ENCODE measurements at regions not wholly inside any gene's neighbourhood (a gene's known extent, or its start where the extent isn't known, plus 50 kb on each side); places are given as distances from the start of the nearest gene placed in this dataset.

- no peaks in the 10 kb centered on the region for H3K36me3 ChIP-seq (ENCODE audit: control insufficient read depth in 2 of 2, insufficient read depth in 2 of 2, low read length in 1 of 2)
- H3K4me1 ChIP-seq (ENCODE audit: control insufficient read depth in 2 of 2, insufficient read depth in 2 of 2, low read length in 1 of 2): peaks cover 0 to 9% of the 10 kb centered on the region in 2 donors
- no peak overlapping the region for H3K4me3 ChIP-seq (ENCODE audit: low read depth in 1 of 2, low read length in 2 of 2)
- H3K27me3 ChIP-seq (ENCODE audit: control insufficient read depth in 1 of 2, insufficient read depth in 2 of 2, low read length in 2 of 2): no peaks in the 10 kb centered on the region
- H3K9me3 ChIP-seq (ENCODE audit: control insufficient read depth in 2 of 2, insufficient read depth in 1 of 2, low read depth in 1 of 2, low read length in 1 of 2): no peaks in the 10 kb centered on the region
- 89 to 91% methylated on average over 6 of the region's 6 CpGs for WGBS, 2 donors
- H3K27ac ChIP-seq (ENCODE audit: low read depth in 2 of 2, low read length in 1 of 2): no peak overlapping the region
Measured at GRCh38 chr10:43900571-43900970, 251.9 kb upstream of the ZNF32 start.

- H3K27me3 ChIP-seq (ENCODE audit: control insufficient read depth in 1 of 2, insufficient read depth in 2 of 2, low read length in 2 of 2): no peaks in the 10 kb centered on the region
- H3K4me1 ChIP-seq (ENCODE audit: control insufficient read depth in 2 of 2, insufficient read depth in 2 of 2, low read length in 1 of 2): peaks cover 0 to 9% of the 10 kb centered on the region in 2 donors
- H3K36me3 ChIP-seq (ENCODE audit: control insufficient read depth in 2 of 2, insufficient read depth in 2 of 2, low read length in 1 of 2): no peaks in the 10 kb centered on the region
- no peak overlapping the region for H3K4me3 ChIP-seq (ENCODE audit: low read depth in 1 of 2, low read length in 2 of 2)
- WGBS, 2 donors: 43 to 48% methylated on average over 7 of the region's 7 CpGs
- H3K27ac ChIP-seq (ENCODE audit: low read depth in 2 of 2, low read length in 1 of 2): no peak overlapping the region
- H3K9me3 ChIP-seq (ENCODE audit: control insufficient read depth in 2 of 2, insufficient read depth in 1 of 2, low read depth in 1 of 2, low read length in 1 of 2): no peaks in the 10 kb centered on the region
Measured at GRCh38 chr10:43899224-43899959, 250.7 kb upstream of the ZNF32 start.

GRCh38 chr10:43898592-43898991 is 249.9 kb upstream of the ZNF32 start:
- no peak overlapping the region for H3K27ac ChIP-seq (ENCODE audit: low read depth in 2 of 2, low read length in 1 of 2)
- WGBS, 2 donors: 76 to 93% methylated on average over 4 of the region's 4 CpGs
- no peaks in the 10 kb centered on the region for H3K9me3 ChIP-seq (ENCODE audit: control insufficient read depth in 2 of 2, insufficient read depth in 1 of 2, low read depth in 1 of 2, low read length in 1 of 2)
- no peaks in the 10 kb centered on the region for H3K27me3 ChIP-seq (ENCODE audit: control insufficient read depth in 1 of 2, insufficient read depth in 2 of 2, low read length in 2 of 2)
- no peak overlapping the region for H3K4me3 ChIP-seq (ENCODE audit: low read depth in 1 of 2, low read length in 2 of 2)
- H3K4me1 ChIP-seq (ENCODE audit: control insufficient read depth in 2 of 2, insufficient read depth in 2 of 2, low read length in 1 of 2): peaks cover 0 to 9% of the 10 kb centered on the region in 2 donors
- no peaks in the 10 kb centered on the region for H3K36me3 ChIP-seq (ENCODE audit: control insufficient read depth in 2 of 2, insufficient read depth in 2 of 2, low read length in 1 of 2)

- Histone ChIP-seq H3K4me1 (ENCODE audit: control insufficient read depth in 2 of 2, insufficient read depth in 2 of 2, low read length in 1 of 2) (peaks cover 0 to 9% of the 10 kb centered on the region in 2 donors), H3K27me3 (ENCODE audit: control insufficient read depth in 1 of 2, insufficient read depth in 2 of 2, low read length in 2 of 2) (no peaks in the 10 kb centered on the region), H3K36me3 (ENCODE audit: control insufficient read depth in 2 of 2, insufficient read depth in 2 of 2, low read length in 1 of 2) (no peaks in the 10 kb centered on the region), H3K4me3 (ENCODE audit: low read depth in 1 of 2, low read length in 2 of 2) (no peak overlapping the region), H3K9me3 (ENCODE audit: control insufficient read depth in 2 of 2, insufficient read depth in 1 of 2, low read depth in 1 of 2, low read length in 1 of 2) (no peaks in the 10 kb centered on the region), H3K27ac (ENCODE audit: low read depth in 2 of 2, low read length in 1 of 2) (no peak overlapping the region)
- WGBS, 2 donors: 85 to 88% methylated on average over 9 of the region's 9 CpGs
Measured at GRCh38 chr10:43897765-43898419, 249.2 kb upstream of the ZNF32 start.

GRCh38 chr10:43892062-43892770 is 243.5 kb upstream of the ZNF32 start:
- Histone ChIP-seq H3K9me3 (ENCODE audit: control insufficient read depth in 2 of 2, insufficient read depth in 1 of 2, low read depth in 1 of 2, low read length in 1 of 2) (no peaks in the 10 kb centered on the region), H3K36me3 (ENCODE audit: control insufficient read depth in 2 of 2, insufficient read depth in 2 of 2, low read length in 1 of 2) (no peaks in the 10 kb centered on the region), H3K27ac (ENCODE audit: low read depth in 2 of 2, low read length in 1 of 2) (no peak overlapping the region), H3K4me1 (ENCODE audit: control insufficient read depth in 2 of 2, insufficient read depth in 2 of 2, low read length in 1 of 2) (no peaks in the 10 kb centered on the region), H3K4me3 (ENCODE audit: low read depth in 1 of 2, low read length in 2 of 2) (no peak overlapping the region), H3K27me3 (ENCODE audit: control insufficient read depth in 1 of 2, insufficient read depth in 2 of 2, low read length in 2 of 2) (no peaks in the 10 kb centered on the region)
- WGBS, 2 donors: 83 to 84% methylated on average over 6 of the region's 6 CpGs

GRCh38 chr10:43891241-43891640 is 242.6 kb upstream of the ZNF32 start:
- Histone ChIP-seq H3K9me3 (ENCODE audit: control insufficient read depth in 2 of 2, insufficient read depth in 1 of 2, low read depth in 1 of 2, low read length in 1 of 2) (no peaks in the 10 kb centered on the region), H3K4me1 (ENCODE audit: control insufficient read depth in 2 of 2, insufficient read depth in 2 of 2, low read length in 1 of 2) (no peaks in the 10 kb centered on the region), H3K4me3 (ENCODE audit: low read depth in 1 of 2, low read length in 2 of 2) (no peak overlapping the region), H3K27me3 (ENCODE audit: control insufficient read depth in 1 of 2, insufficient read depth in 2 of 2, low read length in 2 of 2) (no peaks in the 10 kb centered on the region), H3K36me3 (ENCODE audit: control insufficient read depth in 2 of 2, insufficient read depth in 2 of 2, low read length in 1 of 2) (no peaks in the 10 kb centered on the region), H3K27ac (ENCODE audit: low read depth in 2 of 2, low read length in 1 of 2) (no peak overlapping the region)

GRCh38 chr10:43890124-43890523 is 241.4 kb upstream of the ZNF32 start:
- WGBS, 2 donors: 49 to 52% methylated on average over 2 of the region's 2 CpGs
- Histone ChIP-seq H3K9me3 (ENCODE audit: control insufficient read depth in 2 of 2, insufficient read depth in 1 of 2, low read depth in 1 of 2, low read length in 1 of 2) (no peaks in the 10 kb centered on the region), H3K4me3 (ENCODE audit: low read depth in 1 of 2, low read length in 2 of 2) (no peak overlapping the region), H3K4me1 (ENCODE audit: control insufficient read depth in 2 of 2, insufficient read depth in 2 of 2, low read length in 1 of 2) (no peaks in the 10 kb centered on the region), H3K27me3 (ENCODE audit: control insufficient read depth in 1 of 2, insufficient read depth in 2 of 2, low read length in 2 of 2) (no peaks in the 10 kb centered on the region), H3K36me3 (ENCODE audit: control insufficient read depth in 2 of 2, insufficient read depth in 2 of 2, low read length in 1 of 2) (no peaks in the 10 kb centered on the region), H3K27ac (ENCODE audit: low read depth in 2 of 2, low read length in 1 of 2) (no peak overlapping the region)

- H3K4me3 ChIP-seq (ENCODE audit: low read depth in 1 of 2, low read length in 2 of 2): no peak overlapping the region
- 57 to 63% methylated on average over 3 of the region's 3 CpGs for WGBS, 2 donors
- no peaks in the 10 kb centered on the region for H3K4me1 ChIP-seq (ENCODE audit: control insufficient read depth in 2 of 2, insufficient read depth in 2 of 2, low read length in 1 of 2)
- no peaks in the 10 kb centered on the region for H3K9me3 ChIP-seq (ENCODE audit: control insufficient read depth in 2 of 2, insufficient read depth in 1 of 2, low read depth in 1 of 2, low read length in 1 of 2)
- no peaks in the 10 kb centered on the region for H3K27me3 ChIP-seq (ENCODE audit: control insufficient read depth in 1 of 2, insufficient read depth in 2 of 2, low read length in 2 of 2)
- H3K36me3 ChIP-seq (ENCODE audit: control insufficient read depth in 2 of 2, insufficient read depth in 2 of 2, low read length in 1 of 2): no peaks in the 10 kb centered on the region
- no peak overlapping the region for H3K27ac ChIP-seq (ENCODE audit: low read depth in 2 of 2, low read length in 1 of 2)
Measured at GRCh38 chr10:43888586-43888985, 239.9 kb upstream of the ZNF32 start.

- 66 to 81% methylated on average over 2 of the region's 2 CpGs for WGBS, 2 donors
- Histone ChIP-seq H3K36me3 (ENCODE audit: control insufficient read depth in 2 of 2, insufficient read depth in 2 of 2, low read length in 1 of 2) (no peaks in the 10 kb centered on the region), H3K27me3 (ENCODE audit: control insufficient read depth in 1 of 2, insufficient read depth in 2 of 2, low read length in 2 of 2) (no peaks in the 10 kb centered on the region), H3K9me3 (ENCODE audit: control insufficient read depth in 2 of 2, insufficient read depth in 1 of 2, low read depth in 1 of 2, low read length in 1 of 2) (no peaks in the 10 kb centered on the region), H3K27ac (ENCODE audit: low read depth in 2 of 2, low read length in 1 of 2) (no peak overlapping the region), H3K4me1 (ENCODE audit: control insufficient read depth in 2 of 2, insufficient read depth in 2 of 2, low read length in 1 of 2) (no peaks in the 10 kb centered on the region), H3K4me3 (ENCODE audit: low read depth in 1 of 2, low read length in 2 of 2) (no peak overlapping the region)
Measured at GRCh38 chr10:43885842-43886241, 237.2 kb upstream of the ZNF32 start.
